ENCODE measurements at regions not wholly inside any gene's neighbourhood (a gene's known extent, or its start where the extent isn't known, plus 50 kb on each side); places are given as distances from the start of the nearest gene placed in this dataset.

DNA sequence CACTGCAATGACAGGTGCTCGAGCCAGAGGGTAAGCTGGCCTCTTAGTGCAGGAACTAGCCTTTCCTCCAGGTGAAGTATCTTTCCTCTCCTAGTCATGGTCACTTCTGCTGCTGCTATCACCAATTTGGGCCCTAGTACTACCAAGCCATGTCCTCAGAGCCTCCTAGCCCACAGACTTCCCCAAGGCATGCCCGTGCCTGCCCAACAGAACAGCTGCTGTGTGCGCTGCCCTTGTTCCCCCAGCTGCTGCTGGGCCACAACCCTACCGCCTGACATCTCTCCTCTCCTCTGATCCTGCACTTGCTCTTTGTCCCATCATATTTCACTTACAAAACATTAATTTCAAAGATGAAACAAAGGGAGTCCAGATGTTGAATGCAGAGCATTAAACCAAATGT is 168.5 kb upstream of the FREM2 start:
- no peaks in the 10 kb centered on the region for H3K4me1 Mint-ChIP-seq
- H3K36me3 Mint-ChIP-seq (ENCODE audit: low read depth) = no peaks in the 10 kb centered on the region
- H3K27me3 Mint-ChIP-seq (ENCODE audit: low read depth, poor library complexity) = peaks cover 4% of the 10 kb centered on the region
- peaks cover 13% of the 10 kb centered on the region for H3K9me3 Mint-ChIP-seq
- no peak overlapping the region for H3K27ac Mint-ChIP-seq
- DNase-seq = no peak
- TF ChIP-seq, protein P1, sequence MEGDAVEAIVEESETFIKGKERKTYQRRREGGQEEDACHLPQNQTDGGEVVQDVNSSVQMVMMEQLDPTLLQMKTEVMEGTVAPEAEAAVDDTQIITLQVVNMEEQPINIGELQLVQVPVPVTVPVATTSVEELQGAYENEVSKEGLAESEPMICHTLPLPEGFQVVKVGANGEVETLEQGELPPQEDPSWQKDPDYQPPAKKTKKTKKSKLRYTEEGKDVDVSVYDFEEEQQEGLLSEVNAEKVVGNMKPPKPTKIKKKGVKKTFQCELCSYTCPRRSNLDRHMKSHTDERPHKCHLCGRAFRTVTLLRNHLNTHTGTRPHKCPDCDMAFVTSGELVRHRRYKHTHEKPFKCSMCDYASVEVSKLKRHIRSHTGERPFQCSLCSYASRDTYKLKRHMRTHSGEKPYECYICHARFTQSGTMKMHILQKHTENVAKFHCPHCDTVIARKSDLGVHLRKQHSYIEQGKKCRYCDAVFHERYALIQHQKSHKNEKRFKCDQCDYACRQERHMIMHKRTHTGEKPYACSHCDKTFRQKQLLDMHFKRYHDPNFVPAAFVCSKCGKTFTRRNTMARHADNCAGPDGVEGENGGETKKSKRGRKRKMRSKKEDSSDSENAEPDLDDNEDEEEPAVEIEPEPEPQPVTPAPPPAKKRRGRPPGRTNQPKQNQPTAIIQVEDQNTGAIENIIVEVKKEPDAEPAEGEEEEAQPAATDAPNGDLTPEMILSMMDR (IDR thresholded peaks at IDR 0.05) = no peak
- H3K4me3 Mint-ChIP-seq = no peak overlapping the region

DNA sequence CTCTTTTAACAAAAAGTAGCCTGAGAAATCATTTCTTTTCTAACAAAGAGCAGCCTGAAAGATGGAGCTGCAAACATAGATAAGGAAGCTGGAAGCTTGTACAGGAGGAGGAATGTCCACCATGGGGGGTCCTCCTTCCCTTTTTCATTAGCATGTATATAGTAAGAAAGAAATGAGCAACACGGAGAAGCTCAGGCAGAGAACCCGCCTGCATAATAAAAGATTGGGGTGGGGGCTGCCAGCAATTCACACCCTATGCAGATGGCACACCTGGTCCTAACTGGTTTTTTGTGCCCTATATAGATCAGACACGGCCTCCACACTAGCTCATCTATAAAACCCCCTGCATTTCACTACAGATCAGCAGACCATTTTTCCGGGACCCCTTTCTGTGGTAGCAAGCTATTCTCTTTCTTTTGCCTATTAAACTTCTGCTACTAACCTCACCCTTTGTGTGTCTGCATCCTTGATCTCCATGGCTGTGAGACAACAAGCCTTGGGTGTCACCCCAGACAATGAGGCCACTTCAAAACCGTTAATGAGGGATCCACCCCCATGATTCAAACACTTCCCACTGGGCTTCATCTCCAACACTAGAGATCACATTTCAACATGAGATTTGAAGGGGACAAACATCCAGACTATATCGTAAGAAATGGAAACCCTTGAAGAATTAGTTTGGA is 167.5 kb upstream of the FREM2 start:
- H3K27me3 Mint-ChIP-seq (ENCODE audit: low read depth, poor library complexity) = peaks cover 4% of the 10 kb centered on the region
- H3K27ac Mint-ChIP-seq = no peak overlapping the region
- H3K4me3 Mint-ChIP-seq = no peak overlapping the region
- H3K4me1 Mint-ChIP-seq = no peaks in the 10 kb centered on the region
- TF ChIP-seq, protein P1 (IDR thresholded peaks at IDR 0.05) = no peak
- H3K36me3 Mint-ChIP-seq (ENCODE audit: low read depth) = no peaks in the 10 kb centered on the region
- DNase-seq = no peak
- H3K9me3 Mint-ChIP-seq = peaks cover 13% of the 10 kb centered on the region

DNA sequence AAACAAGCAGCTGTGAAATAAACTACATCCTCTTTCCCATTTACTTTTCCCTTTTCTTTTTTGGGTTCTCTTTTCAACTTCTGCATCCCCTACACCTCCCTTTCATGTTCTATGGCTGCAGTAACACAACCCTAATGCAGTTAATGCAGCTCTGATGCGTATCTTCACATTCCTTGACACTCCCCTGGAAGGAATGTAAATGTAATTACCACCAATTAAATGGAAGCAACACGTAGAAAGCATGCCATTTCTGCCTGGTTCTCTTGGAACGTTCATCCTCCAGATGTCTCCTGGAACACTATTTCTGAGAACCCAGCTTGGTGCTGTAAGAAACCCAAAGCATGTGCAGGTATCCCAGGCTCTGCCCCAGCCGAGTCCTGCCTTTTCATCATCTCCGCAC is 166.8 kb upstream of the FREM2 start:
- no peak overlapping the region for H3K27ac Mint-ChIP-seq
- H3K36me3 Mint-ChIP-seq (ENCODE audit: low read depth) = no peaks in the 10 kb centered on the region
- H3K27me3 Mint-ChIP-seq (ENCODE audit: low read depth, poor library complexity) = peaks cover 4% of the 10 kb centered on the region
- no peak overlapping the region for H3K4me3 Mint-ChIP-seq
- DNase-seq = no peak
- H3K9me3 Mint-ChIP-seq = peaks cover 13% of the 10 kb centered on the region
- TF ChIP-seq, protein P1 (IDR thresholded peaks at IDR 0.05) = no peak
- H3K4me1 Mint-ChIP-seq = peaks cover under 1% of the 10 kb centered on the region

DNA sequence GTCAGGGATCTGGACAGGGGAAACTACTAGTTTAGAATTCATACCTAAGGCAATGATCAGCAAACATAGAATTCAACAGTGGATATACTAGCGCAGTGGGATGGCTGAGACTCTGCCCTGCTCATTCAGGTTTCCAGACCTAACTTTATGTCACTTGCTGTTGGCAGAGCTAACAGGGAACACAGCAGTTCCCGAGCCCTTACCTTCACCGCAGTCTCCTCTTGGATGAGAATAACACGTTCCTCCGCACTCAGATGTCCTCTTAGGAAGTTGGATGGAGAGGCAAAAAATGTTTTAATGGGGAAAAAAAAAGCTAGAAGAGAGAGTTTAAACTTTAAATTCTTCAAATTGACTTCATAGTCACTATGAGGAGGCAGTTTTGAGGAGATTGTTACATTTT is 159.7 kb upstream of the FREM2 start:
- peak overlapping the region; percentile 21 for H3K27ac Mint-ChIP-seq
- H3K36me3 Mint-ChIP-seq (ENCODE audit: low read depth) = no peaks in the 10 kb centered on the region
- DNase-seq = no peak
- H3K4me1 Mint-ChIP-seq = peaks cover 4% of the 10 kb centered on the region
- no peaks in the 10 kb centered on the region for H3K9me3 Mint-ChIP-seq
- H3K4me3 Mint-ChIP-seq = no peak overlapping the region
- H3K27me3 Mint-ChIP-seq (ENCODE audit: low read depth, poor library complexity) = no peaks in the 10 kb centered on the region
- TF ChIP-seq, protein P1 (IDR thresholded peaks at IDR 0.05) = no peak

DNA sequence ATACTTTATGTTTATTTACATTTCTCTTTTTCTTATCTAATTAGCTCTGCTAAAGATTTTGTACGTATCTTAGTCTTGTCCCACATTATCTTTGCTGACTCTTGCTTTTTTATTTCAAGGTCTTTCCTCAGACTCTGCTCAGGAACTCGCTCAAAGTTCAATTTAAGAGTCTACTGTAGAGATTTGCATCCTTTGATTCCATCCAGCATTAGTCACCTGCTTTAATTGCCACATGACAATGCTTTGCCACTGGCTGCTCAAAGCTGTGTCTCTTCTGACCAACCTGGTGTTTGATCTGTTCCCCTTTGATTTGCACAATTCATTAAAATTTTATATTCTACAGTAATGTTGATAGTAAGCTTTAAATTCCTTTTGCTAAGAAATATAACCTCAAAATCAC is 157.9 kb upstream of the FREM2 start:
- H3K4me1 Mint-ChIP-seq = peaks cover 4% of the 10 kb centered on the region
- H3K4me3 Mint-ChIP-seq = no peak overlapping the region
- TF ChIP-seq, protein P1 (IDR thresholded peaks at IDR 0.05) = no peak
- H3K27me3 Mint-ChIP-seq (ENCODE audit: low read depth, poor library complexity) = no peaks in the 10 kb centered on the region
- H3K9me3 Mint-ChIP-seq = no peaks in the 10 kb centered on the region
- no peaks in the 10 kb centered on the region for H3K36me3 Mint-ChIP-seq (ENCODE audit: low read depth)
- DNase-seq = no peak
- H3K27ac Mint-ChIP-seq = no peak overlapping the region

DNA sequence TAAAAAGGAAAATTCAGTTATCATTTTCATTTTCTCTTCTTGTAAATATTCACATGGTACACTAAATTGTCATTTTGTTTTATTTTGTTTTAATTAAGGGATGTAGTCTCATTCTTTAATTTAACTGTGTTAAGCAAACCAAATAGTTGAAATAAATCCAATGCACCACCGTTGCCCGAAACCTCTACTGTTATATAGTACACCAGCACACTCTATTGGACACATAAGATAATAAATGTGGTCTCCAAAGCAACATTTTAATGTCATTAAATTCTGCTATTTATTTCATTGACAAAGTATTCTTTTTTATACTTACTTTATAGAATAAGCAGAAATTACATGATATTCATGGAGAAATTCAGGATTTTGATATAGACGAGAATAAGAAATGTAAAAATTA is 156.4 kb upstream of the FREM2 start:
- DNase-seq = no peak
- no peak overlapping the region for H3K27ac Mint-ChIP-seq
- H3K4me1 Mint-ChIP-seq = no peaks in the 10 kb centered on the region
- TF ChIP-seq, protein P1 (IDR thresholded peaks at IDR 0.05) = no peak
- no peaks in the 10 kb centered on the region for H3K36me3 Mint-ChIP-seq (ENCODE audit: low read depth)
- no peaks in the 10 kb centered on the region for H3K9me3 Mint-ChIP-seq
- no peak overlapping the region for H3K4me3 Mint-ChIP-seq
- no peaks in the 10 kb centered on the region for H3K27me3 Mint-ChIP-seq (ENCODE audit: low read depth, poor library complexity)

Measured in nephron progenitor cell (in vitro differentiated cells).